ENCODE measurements at regions not wholly inside any gene's neighbourhood (a gene's known extent, or its start where the extent isn't known, plus 50 kb on each side); places are given as distances from the start of the nearest gene placed in this dataset.

GRCh38 chr1:201701831-201702230, 127.1 kb upstream of the IPO9 start:
- ChIA-PET CTCF (interaction anchor here (2.9 kb wide), 1 partner anchor 143 kb away, joined by 21 read pairs; no protein-coding TSS in a partner anchor), POLR2A (interaction anchor here (0.6 kb wide), 1 partner anchor 51 kb away, joined by 3 read pairs; no protein-coding TSS in a partner anchor)
- Histone ChIP-seq H3K36me3 (ENCODE audit: control insufficient read depth, insufficient read depth, low read length) (no peaks in the 10 kb centered on the region), H3K27ac (ENCODE audit: low read length) (no peak overlapping the region), H3K4me3 (ENCODE audit: low read depth in 2 of 2, low read length in 2 of 2) (no peak overlapping the region), H3K9me3 (ENCODE audit: control insufficient read depth, insufficient read depth, low read depth, low read length) (no peaks in the 10 kb centered on the region), H3K27me3 (ENCODE audit: control insufficient read depth, insufficient read depth, low read length) (no peaks in the 10 kb centered on the region), H3K4me1 (ENCODE audit: control insufficient read depth, insufficient read depth, low read length) (peaks cover 9% of the 10 kb centered on the region)
- no peak for DNase-seq (ENCODE audit: low read depth, low spot score)
- intact Hi-C loops (cut with micrococcal nuclease; ENCODE audit: unreplicated experiment) (no loop called here), in situ Hi-C loops (cut with HindIII; ENCODE audit: low pct_unique_long_range_greater_than_20kb, low sequenced_read_pairs) (no loop called here)
- ATAC-seq = no peak
- TF ChIP-seq TCF7L2 (IDR thresholded peaks at IDR 0.05; ENCODE audit: low read depth, low read length) (no peak), SIN3A (IDR thresholded peaks at IDR 0.05; ENCODE audit: borderline replicate concordance, insufficient read depth, low read depth, low read length) (no peak), POLR2AphosphoS5 (IDR thresholded peaks at IDR 0.05; ENCODE audit: low read depth, low read length) (no peak)
- TF ChIP-seq, protein P1, sequence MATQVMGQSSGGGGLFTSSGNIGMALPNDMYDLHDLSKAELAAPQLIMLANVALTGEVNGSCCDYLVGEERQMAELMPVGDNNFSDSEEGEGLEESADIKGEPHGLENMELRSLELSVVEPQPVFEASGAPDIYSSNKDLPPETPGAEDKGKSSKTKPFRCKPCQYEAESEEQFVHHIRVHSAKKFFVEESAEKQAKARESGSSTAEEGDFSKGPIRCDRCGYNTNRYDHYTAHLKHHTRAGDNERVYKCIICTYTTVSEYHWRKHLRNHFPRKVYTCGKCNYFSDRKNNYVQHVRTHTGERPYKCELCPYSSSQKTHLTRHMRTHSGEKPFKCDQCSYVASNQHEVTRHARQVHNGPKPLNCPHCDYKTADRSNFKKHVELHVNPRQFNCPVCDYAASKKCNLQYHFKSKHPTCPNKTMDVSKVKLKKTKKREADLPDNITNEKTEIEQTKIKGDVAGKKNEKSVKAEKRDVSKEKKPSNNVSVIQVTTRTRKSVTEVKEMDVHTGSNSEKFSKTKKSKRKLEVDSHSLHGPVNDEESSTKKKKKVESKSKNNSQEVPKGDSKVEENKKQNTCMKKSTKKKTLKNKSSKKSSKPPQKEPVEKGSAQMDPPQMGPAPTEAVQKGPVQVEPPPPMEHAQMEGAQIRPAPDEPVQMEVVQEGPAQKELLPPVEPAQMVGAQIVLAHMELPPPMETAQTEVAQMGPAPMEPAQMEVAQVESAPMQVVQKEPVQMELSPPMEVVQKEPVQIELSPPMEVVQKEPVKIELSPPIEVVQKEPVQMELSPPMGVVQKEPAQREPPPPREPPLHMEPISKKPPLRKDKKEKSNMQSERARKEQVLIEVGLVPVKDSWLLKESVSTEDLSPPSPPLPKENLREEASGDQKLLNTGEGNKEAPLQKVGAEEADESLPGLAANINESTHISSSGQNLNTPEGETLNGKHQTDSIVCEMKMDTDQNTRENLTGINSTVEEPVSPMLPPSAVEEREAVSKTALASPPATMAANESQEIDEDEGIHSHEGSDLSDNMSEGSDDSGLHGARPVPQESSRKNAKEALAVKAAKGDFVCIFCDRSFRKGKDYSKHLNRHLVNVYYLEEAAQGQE (IDR thresholded peaks at IDR 0.05; ENCODE audit: insufficient read depth in 1 of 2, low read depth in 2 of 2, low read length in 1 of 2) = no peak
- TF ChIP-seq, protein P2, sequence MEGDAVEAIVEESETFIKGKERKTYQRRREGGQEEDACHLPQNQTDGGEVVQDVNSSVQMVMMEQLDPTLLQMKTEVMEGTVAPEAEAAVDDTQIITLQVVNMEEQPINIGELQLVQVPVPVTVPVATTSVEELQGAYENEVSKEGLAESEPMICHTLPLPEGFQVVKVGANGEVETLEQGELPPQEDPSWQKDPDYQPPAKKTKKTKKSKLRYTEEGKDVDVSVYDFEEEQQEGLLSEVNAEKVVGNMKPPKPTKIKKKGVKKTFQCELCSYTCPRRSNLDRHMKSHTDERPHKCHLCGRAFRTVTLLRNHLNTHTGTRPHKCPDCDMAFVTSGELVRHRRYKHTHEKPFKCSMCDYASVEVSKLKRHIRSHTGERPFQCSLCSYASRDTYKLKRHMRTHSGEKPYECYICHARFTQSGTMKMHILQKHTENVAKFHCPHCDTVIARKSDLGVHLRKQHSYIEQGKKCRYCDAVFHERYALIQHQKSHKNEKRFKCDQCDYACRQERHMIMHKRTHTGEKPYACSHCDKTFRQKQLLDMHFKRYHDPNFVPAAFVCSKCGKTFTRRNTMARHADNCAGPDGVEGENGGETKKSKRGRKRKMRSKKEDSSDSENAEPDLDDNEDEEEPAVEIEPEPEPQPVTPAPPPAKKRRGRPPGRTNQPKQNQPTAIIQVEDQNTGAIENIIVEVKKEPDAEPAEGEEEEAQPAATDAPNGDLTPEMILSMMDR (IDR thresholded peaks at IDR 0.05) = no peak
- BruUV-seq (replicated peaks) = no TSS peak

DNA sequence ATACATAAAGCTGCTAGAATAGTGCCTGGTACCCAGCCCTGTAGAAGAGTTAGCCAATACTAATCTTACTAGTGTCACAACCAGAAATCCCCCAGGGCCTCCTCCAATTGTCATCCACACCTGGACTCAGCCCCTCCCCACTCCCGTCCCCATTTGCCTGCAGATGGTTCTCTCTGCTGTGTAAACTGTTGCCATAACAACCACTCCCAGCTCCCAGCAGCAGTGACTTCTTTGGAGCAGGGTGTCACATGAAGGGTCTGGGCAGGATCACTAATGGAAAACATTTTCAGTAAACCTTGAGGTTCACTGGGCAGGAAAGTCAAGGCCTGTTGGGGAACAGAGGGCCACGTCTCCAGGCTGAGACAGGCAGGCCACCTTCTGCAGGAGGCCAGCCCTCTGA, 126.0 kb upstream of the IPO9 start:
- TF ChIP-seq SIN3A (IDR thresholded peaks at IDR 0.05; ENCODE audit: borderline replicate concordance, insufficient read depth, low read depth, low read length) (no peak), POLR2AphosphoS5 (IDR thresholded peaks at IDR 0.05; ENCODE audit: low read depth, low read length) (no peak), TCF7L2 (IDR thresholded peaks at IDR 0.05; ENCODE audit: low read depth, low read length) (no peak)
- TF ChIP-seq, protein P2 (IDR thresholded peaks at IDR 0.05) = no peak
- TF ChIP-seq, protein P1 (IDR thresholded peaks at IDR 0.05; ENCODE audit: insufficient read depth in 1 of 2, low read depth in 2 of 2, low read length in 1 of 2) = no peak
- intact Hi-C loops (cut with micrococcal nuclease; ENCODE audit: unreplicated experiment) = no loop called here
- ATAC-seq (no peak; the same call in 1 of the 2 replicates), DNase-seq (ENCODE audit: low read depth, low spot score) (no peak)
- H3K27ac ChIP-seq (ENCODE audit: low read length) = no peak overlapping the region
- H3K36me3 ChIP-seq (ENCODE audit: control insufficient read depth, insufficient read depth, low read length) = no peaks in the 10 kb centered on the region
- peaks cover 9% of the 10 kb centered on the region for H3K4me1 ChIP-seq (ENCODE audit: control insufficient read depth, insufficient read depth, low read length)
- ChIA-PET POLR2A (no interaction called here), CTCF (interaction anchor here (0.6 to 2.9 kb wide), 4 partner anchors 21 to 144 kb away, joined by 3 to 21 read pairs (median 9); no protein-coding TSS in a partner anchor)
- BruUV-seq (replicated peaks) = no TSS peak
- H3K9me3 ChIP-seq (ENCODE audit: control insufficient read depth, insufficient read depth, low read depth, low read length) = no peaks in the 10 kb centered on the region
- in situ Hi-C loops (cut with HindIII; ENCODE audit: low pct_unique_long_range_greater_than_20kb, low sequenced_read_pairs) = no loop called here
- H3K4me3 ChIP-seq (ENCODE audit: low read depth in 2 of 2, low read length in 2 of 2) = no peak overlapping the region
- H3K27me3 ChIP-seq (ENCODE audit: control insufficient read depth, insufficient read depth, low read length) = no peaks in the 10 kb centered on the region
